ENCODE measurements at regions not wholly inside any gene's neighbourhood (a gene's known extent, or its start where the extent isn't known, plus 50 kb on each side); places are given as distances from the start of the nearest gene placed in this dataset.

DNA sequence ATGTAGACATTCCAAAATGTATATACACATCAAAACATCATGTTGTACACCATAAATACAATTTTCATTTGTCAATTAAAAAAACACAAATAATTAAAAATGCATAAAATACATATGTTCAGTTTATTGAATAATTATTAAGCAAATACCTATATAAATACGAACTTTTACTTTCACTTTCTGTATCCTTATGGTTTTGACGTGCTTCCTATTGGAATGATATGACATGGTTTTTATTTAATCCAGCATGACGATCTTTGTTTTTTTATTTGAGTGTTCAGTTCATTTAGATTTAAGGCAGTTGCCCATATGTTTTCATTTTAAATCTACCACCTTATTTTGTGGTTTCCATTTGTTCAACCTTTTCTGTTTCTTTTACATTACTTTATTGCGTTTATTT, 198.3 kb upstream of the PLET1 start:
- DNase-seq, result no peak
- Histone ChIP-seq H3K4me3 (ENCODE audit: insufficient read depth, low read depth, low read length) (0 out of 2 replicates have a peak overlapping the region, but pooled peaks have one; percentile 6), H3K18ac (ENCODE audit: low read depth, low read length) (no peak overlapping the region), H3K9me1 (ENCODE audit: insufficient read depth, low read length) (no peaks in the 10 kb centered on the region), H3K4ac (ENCODE audit: low read depth, low read length) (no peak overlapping the region), H2AK9ac (replicated peaks; ENCODE audit: low read depth, low read length, poor library complexity) (no peak overlapping the region), H3K4me2 (ENCODE audit: low read depth, low read length) (peak overlapping the region; percentile 59), H4K20me1 (ENCODE audit: insufficient read depth, low read length) (no peaks in the 10 kb centered on the region), H3K79me1 (ENCODE audit: low read depth in 1 of 2, low read length in 2 of 2) (no peaks in the 10 kb centered on the region), H2BK15ac (ENCODE audit: low read depth, low read length) (no peak overlapping the region), H2AFZ (replicated peaks; ENCODE audit: low read length, poor library complexity) (no peak overlapping the region), H4K91ac (ENCODE audit: insufficient read depth, low read depth, low read length) (no peak overlapping the region), H3K14ac (replicated peaks; ENCODE audit: low read depth, low read length) (no peak overlapping the region), H3K27ac (ENCODE audit: insufficient read depth, low read length) (no peak overlapping the region), H3K36me3 (ENCODE audit: control insufficient read depth, insufficient read depth, low read length) (no peaks in the 10 kb centered on the region), H2BK20ac (ENCODE audit: low read depth, low read length) (no peak overlapping the region), H3K9me3 (ENCODE audit: control insufficient read depth, insufficient read depth, low read length) (no peaks in the 10 kb centered on the region), H3K23ac (ENCODE audit: low read depth, low read length) (no peak overlapping the region), H4K8ac (ENCODE audit: low read depth in 2 of 2, low read length in 2 of 2) (no peak overlapping the region; a peak in 1 of 4 replicates), H3K4me1 (ENCODE audit: control insufficient read depth, insufficient read depth, low read length) (no peaks in the 10 kb centered on the region), H2AK5ac (ENCODE audit: low read depth, low read length) (no peak overlapping the region), H4K5ac (ENCODE audit: low read depth, low read length) (no peak overlapping the region), H2BK5ac (ENCODE audit: low read depth, low read length, poor library complexity, severe bottlenecking) (no peak overlapping the region), H3K9ac (ENCODE audit: low read depth, low read length) (no peak overlapping the region), H3K56ac (ENCODE audit: extremely low read depth, insufficient read depth, low read length) (no peak overlapping the region), H2BK120ac (ENCODE audit: low read depth, low read length) (no peak overlapping the region), H3K27me3 (ENCODE audit: control insufficient read depth, insufficient read depth, low read length) (no peaks in the 10 kb centered on the region)
- dilution Hi-C loops (cut with HindIII; ENCODE audit: low sequenced_read_pairs, unreplicated experiment) (no loop called here), intact Hi-C loops (cut with micrococcal nuclease) (no loop called here), in situ Hi-C loops (cut with MboI; ENCODE audit: low sequenced_read_pairs) (no loop called here)
- no TSS peak for BruUV-seq (replicated peaks)
- ChIA-PET POLR2A (ENCODE audit: unreplicated experiment) (interaction anchor here (0.6 kb wide), 1 partner anchor 13 kb away, joined by 5 read pairs; no protein-coding TSS in a partner anchor), CTCF (interaction anchor here (0.6 to 1.4 kb wide), 2 partner anchors 10 to 306 kb away, joined by 3 read pairs; no protein-coding TSS in a partner anchor)
- TF ChIP-seq RCOR1 (IDR thresholded peaks at IDR 0.05; ENCODE audit: insufficient replicate concordance, low read length) (no peak), FOS (IDR thresholded peaks at IDR 0.05; ENCODE audit: low read depth, low read length) (no peak), CHD1 (IDR thresholded peaks at IDR 0.05; ENCODE audit: low read depth, low read length) (no peak), SMC3 (IDR thresholded peaks at IDR 0.05; ENCODE audit: low read depth, low read length) (no peak), POLR2A (IDR thresholded peaks at IDR 0.05; ENCODE audit: low read depth, low read length) (no peak), CEBPB (IDR thresholded peaks at IDR 0.05; ENCODE audit: low read depth, low read length) (no peak)
- TF ChIP-seq, protein P1, sequence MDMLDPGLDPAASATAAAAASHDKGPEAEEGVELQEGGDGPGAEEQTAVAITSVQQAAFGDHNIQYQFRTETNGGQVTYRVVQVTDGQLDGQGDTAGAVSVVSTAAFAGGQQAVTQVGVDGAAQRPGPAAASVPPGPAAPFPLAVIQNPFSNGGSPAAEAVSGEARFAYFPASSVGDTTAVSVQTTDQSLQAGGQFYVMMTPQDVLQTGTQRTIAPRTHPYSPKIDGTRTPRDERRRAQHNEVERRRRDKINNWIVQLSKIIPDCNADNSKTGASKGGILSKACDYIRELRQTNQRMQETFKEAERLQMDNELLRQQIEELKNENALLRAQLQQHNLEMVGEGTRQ (IDR thresholded peaks at IDR 0.05; ENCODE audit: low read depth, low read length), result no peak
- no peak for ATAC-seq (ENCODE audit: low read depth)
- WGBS, 2 experiments (ENCODE audit: extremely low coverage in 2 of 2, insufficient read length in 1 of 2), result no CpG with 5 or more reads among the region's 4 CpGs
